PC-9 (cell line): ENCODE measurements at regions not wholly inside any gene's neighbourhood (a gene's known extent, or its start where the extent isn't known, plus 50 kb on each side); places are given as distances from the start of the nearest gene placed in this dataset.

Source experiments
- BruUV-seq: library from RNA; stranded (reverse); fragments of 400-500 nt; replicated peaks from 2 replicates; lab custom pipeline; 2021; lab: Mats Ljungman, UMichigan
- CTCF ChIA-PET: fragments of 300-600 bp; sonication (Branson Sonifier 250); formaldehyde crosslinking; loops from one replicate; lab custom pipeline; 2022; ENCODE audit warnings: antibody characterized with exemption; lab: Charles Lee
- POLR2A ChIA-PET: fragments of 300-600 bp; sonication (Branson Sonifier 250); formaldehyde crosslinking; loops from one replicate; lab custom pipeline; 2022; ENCODE audit warnings: antibody characterized with exemption; ENCODE audit not compliant: unreplicated experiment; lab: Charles Lee
- DNase-seq, 2 experiments: peaks; one replicate each; pipeline versions ENCODE4 v3.0.0 to v3.0.0-alpha.2; 2015 to 2022; ENCODE audit warnings: mixed read lengths in 1 of 2
- H2AFZ ChIP-seq: fragments of 200-600 bp; sonication (generic); 2 replicates; pipeline ENCODE4 v1.8.1; 2017; ENCODE audit warnings: antibody characterized with exemption
- H3F3A ChIP-seq: fragments of 200-600 bp; sonication (generic); 2 replicates; pipeline ENCODE4 v1.8.1; 2017; ENCODE audit warnings: antibody characterized with exemption, mild to moderate bottlenecking, low read depth; ENCODE audit not compliant: insufficient read depth
- H3K27ac ChIP-seq: fragments of 200-600 bp; sonication (generic); 2 replicates; pipeline ENCODE4 v1.6.1; 2016; ENCODE audit warnings: mixed run types
- H3K27me3 ChIP-seq: fragments of 200-600 bp; sonication (generic); 2 replicates; pipeline ENCODE4 v1.6.1; 2016; ENCODE audit warnings: low read depth, mixed run types; ENCODE audit not compliant: insufficient read depth
- H3K36me3 ChIP-seq: fragments of 200-600 bp; sonication (generic); 2 replicates; pipeline ENCODE4 v1.6.1; 2016; ENCODE audit warnings: low read depth, mixed run types
- H3K4me1 ChIP-seq: fragments of 200-600 bp; sonication (generic); replicated peaks from 2 replicates; pipeline ENCODE4 v1.6.1; 2016; ENCODE audit warnings: mixed run types; ENCODE audit not compliant: insufficient read depth
- H3K4me2 ChIP-seq: fragments of 200-600 bp; sonication (generic); 2 replicates; pipeline ENCODE4 v1.6.1; 2017; ENCODE audit warnings: mixed run types
- H3K4me3 ChIP-seq: fragments of 200-600 bp; sonication (generic); 2 replicates; pipeline ENCODE4 v1.6.1; 2016; ENCODE audit warnings: mixed run types
- H3K79me2 ChIP-seq: fragments of 200-600 bp; sonication (generic); 2 replicates; pipeline ENCODE4 v1.6.1; 2017; ENCODE audit warnings: low read depth, mixed run types
- H3K9me2 ChIP-seq: fragments of 200-600 bp; sonication (generic); 2 replicates; pipeline ENCODE4 v1.8.1; 2017; ENCODE audit warnings: mild to moderate bottlenecking; ENCODE audit not compliant: insufficient read depth
- H3K9me3 ChIP-seq: fragments of 200-600 bp; sonication (generic); 2 replicates; pipeline ENCODE4 v1.8.1; 2016; ENCODE audit warnings: low read depth; ENCODE audit not compliant: insufficient read depth
- H4K20me1 ChIP-seq: fragments of 200-600 bp; sonication (generic); 2 replicates; pipeline ENCODE4 v1.8.1; 2017; ENCODE audit not compliant: insufficient read depth
- EZH2 ChIP-seq: fragments of 200-600 bp; sonication (generic); IDR thresholded peaks from 2 replicates; pipeline ENCODE4 v1.8.0; 2017; ENCODE audit warnings: antibody characterized with exemption, low read depth
- intact Hi-C: fragments of 100-400 bp; cut with micrococcal nuclease; formaldehyde crosslinking; loops from one replicate; pipeline ENCODE4 v1.10.0; 2022; ENCODE audit not compliant: unreplicated experiment
- TF ChIP-seq, protein P1 (sequence below): fragments of 200-600 bp; sonication (generic); conservative IDR thresholded peaks from 2 replicates; pipeline ENCODE4 v1.6.1; 2017; ENCODE audit warnings: mixed run types, antibody characterized with exemption, mild to moderate bottlenecking, moderate library complexity

DNA sequence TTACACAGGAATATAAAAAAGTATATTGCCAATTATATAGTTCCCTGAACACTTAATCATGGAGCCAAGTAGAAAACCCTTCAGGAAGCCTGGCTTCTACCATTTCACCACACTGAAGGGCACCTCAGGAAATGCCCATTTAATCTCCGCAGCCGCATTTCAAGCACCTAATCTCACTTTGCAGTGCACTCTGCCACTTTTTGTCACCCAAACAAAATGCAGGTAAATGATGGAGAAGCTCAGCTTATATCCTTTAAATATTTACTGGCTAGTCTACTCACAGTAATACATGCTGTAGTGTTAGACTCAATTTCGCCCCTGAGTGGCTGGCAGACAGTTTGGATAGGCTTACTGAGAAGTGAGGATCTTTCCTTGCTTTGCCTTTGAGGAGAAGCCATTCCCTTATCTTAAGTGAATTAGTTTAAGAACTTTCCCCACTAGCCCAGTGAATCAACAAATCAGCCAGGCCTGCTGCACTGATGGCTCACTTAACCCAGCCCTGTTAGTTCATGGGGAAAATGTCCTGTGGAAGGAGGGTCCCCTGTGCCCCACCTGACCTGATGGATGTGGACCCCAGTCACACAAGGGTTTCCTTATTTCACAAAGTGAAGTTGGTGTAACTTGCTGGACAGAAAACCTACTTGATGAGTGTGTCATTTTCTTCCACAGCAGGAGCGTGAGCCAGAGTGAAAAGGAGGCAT is 209.7 kb downstream of the CAAP1 start:
- no peaks in the 10 kb centered on the region for H3K36me3 ChIP-seq
- no peak overlapping the region for H3K4me2 ChIP-seq
- no peaks in the 10 kb centered on the region for H3F3A ChIP-seq
- no peaks in the 10 kb centered on the region for H3K4me1 ChIP-seq
- intact Hi-C loops: no loop called here
- H2AFZ ChIP-seq: no peak overlapping the region
- no peaks in the 10 kb centered on the region for H3K27me3 ChIP-seq
- no peaks in the 10 kb centered on the region for H3K9me3 ChIP-seq
- no peaks in the 10 kb centered on the region for H3K9me2 ChIP-seq
- TF ChIP-seq, protein P1, sequence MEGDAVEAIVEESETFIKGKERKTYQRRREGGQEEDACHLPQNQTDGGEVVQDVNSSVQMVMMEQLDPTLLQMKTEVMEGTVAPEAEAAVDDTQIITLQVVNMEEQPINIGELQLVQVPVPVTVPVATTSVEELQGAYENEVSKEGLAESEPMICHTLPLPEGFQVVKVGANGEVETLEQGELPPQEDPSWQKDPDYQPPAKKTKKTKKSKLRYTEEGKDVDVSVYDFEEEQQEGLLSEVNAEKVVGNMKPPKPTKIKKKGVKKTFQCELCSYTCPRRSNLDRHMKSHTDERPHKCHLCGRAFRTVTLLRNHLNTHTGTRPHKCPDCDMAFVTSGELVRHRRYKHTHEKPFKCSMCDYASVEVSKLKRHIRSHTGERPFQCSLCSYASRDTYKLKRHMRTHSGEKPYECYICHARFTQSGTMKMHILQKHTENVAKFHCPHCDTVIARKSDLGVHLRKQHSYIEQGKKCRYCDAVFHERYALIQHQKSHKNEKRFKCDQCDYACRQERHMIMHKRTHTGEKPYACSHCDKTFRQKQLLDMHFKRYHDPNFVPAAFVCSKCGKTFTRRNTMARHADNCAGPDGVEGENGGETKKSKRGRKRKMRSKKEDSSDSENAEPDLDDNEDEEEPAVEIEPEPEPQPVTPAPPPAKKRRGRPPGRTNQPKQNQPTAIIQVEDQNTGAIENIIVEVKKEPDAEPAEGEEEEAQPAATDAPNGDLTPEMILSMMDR: no peak
- no peak for TF ChIP-seq EZH2
- no peak overlapping the region for H3K4me3 ChIP-seq
- POLR2A ChIA-PET: no interaction called here
- no peaks in the 10 kb centered on the region for H4K20me1 ChIP-seq
- no peaks in the 10 kb centered on the region for H3K79me2 ChIP-seq
- BruUV-seq: no TSS peak
- H3K27ac ChIP-seq: no peak overlapping the region
- CTCF ChIA-PET: no interaction called here
- DNase-seq: no peak

DNA sequence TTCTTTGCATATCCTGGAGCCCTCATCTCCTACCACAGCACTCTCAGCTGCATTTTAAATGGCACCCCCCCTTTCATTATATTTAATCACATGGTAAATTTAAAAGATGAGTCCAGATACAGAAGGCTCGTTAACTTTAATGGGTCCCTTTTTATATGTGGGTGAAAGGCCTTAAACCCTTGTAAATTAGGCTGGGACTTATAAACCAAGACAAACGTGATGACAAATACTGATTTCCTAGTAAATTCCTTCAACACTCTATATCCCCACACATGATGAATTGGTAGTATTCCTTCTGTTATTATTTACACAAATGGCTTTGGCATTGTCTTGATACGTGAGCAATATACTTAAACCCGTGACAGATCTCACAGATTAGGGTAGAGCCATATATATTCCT is 210.6 kb downstream of the CAAP1 start:
- Histone ChIP-seq H3K9me2 (no peaks in the 10 kb centered on the region), H3K27ac (no peak overlapping the region), H3K4me2 (no peak overlapping the region), H2AFZ (no peak overlapping the region), H3K27me3 (no peaks in the 10 kb centered on the region), H4K20me1 (no peaks in the 10 kb centered on the region), H3F3A (no peaks in the 10 kb centered on the region), H3K9me3 (no peaks in the 10 kb centered on the region), H3K4me3 (no peak overlapping the region), H3K4me1 (no peaks in the 10 kb centered on the region), H3K36me3 (no peaks in the 10 kb centered on the region), H3K79me2 (no peaks in the 10 kb centered on the region)
- POLR2A ChIA-PET: no interaction called here
- BruUV-seq: no TSS peak
- no peak for TF ChIP-seq EZH2
- TF ChIP-seq, protein P1: no peak
- intact Hi-C loops: no loop called here
- no peak for DNase-seq
- CTCF ChIA-PET: no interaction called here

DNA sequence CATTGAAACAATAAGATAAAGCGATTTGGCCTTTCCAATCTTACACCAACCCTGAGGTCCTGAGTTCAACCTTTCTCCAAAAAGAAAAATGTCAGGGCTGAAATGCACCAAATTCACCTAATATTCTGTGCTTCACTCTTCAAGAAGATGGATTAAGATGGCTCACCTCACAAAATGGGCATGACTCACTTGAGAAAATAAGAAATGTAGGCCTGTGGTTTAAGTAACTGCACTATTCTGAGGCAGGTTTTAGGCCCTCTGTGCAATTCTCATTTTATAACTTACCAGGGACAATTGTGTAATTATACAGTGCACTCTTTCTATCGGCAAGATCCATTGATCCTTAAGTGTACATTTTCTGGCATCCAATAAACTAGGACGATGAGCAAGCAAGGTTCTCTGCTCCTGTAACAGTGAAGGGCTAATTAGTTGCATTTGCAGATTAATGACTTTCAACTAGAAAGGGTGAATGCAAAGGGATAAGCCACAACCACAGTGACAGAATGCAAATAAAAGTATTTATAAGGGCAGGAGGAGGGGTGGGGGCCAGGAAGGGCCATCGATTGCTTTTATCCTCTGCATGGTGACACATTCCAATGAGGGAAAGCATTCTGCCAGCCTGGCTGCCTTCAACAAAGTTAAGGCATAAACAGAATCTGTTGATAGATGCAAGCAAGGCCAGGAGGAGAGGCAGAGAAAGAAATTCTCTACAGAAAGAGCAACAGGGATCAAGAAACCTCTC is 214.5 kb downstream of the CAAP1 start:
- Histone ChIP-seq H3K27me3 (no peaks in the 10 kb centered on the region), H3K9me2 (no peaks in the 10 kb centered on the region), H3K36me3 (no peaks in the 10 kb centered on the region), H3F3A (no peaks in the 10 kb centered on the region), H3K27ac (no peak overlapping the region), H3K4me1 (no peaks in the 10 kb centered on the region), H2AFZ (no peak overlapping the region), H3K79me2 (no peaks in the 10 kb centered on the region), H3K9me3 (no peaks in the 10 kb centered on the region), H3K4me3 (no peak overlapping the region), H4K20me1 (no peaks in the 10 kb centered on the region), H3K4me2 (no peak overlapping the region)
- CTCF ChIA-PET: no interaction called here
- TF ChIP-seq, protein P1: no peak
- no peak for TF ChIP-seq EZH2
- no TSS peak for BruUV-seq
- DNase-seq: no peak
- intact Hi-C loops: no loop called here
- POLR2A ChIA-PET: no interaction called here
